ENCODE measurements at regions not wholly inside any gene's neighbourhood (a gene's known extent, or its start where the extent isn't known, plus 50 kb on each side); places are given as distances from the start of the nearest gene placed in this dataset.

- no peak overlapping the region for H4K91ac ChIP-seq (replicated peaks; ENCODE audit: insufficient read length, low read length)
- H3K4ac ChIP-seq (replicated peaks; ENCODE audit: insufficient read length, low read depth, low read length): no peak overlapping the region
- H4K20me1 ChIP-seq (replicated peaks in 1 of 2; ENCODE audit: control insufficient read depth in 1 of 2, insufficient read depth in 2 of 2, low read length in 2 of 2): no peaks in the 10 kb centered on the region
- no peak overlapping the region for H4K5ac ChIP-seq (ENCODE audit: insufficient read length, low read depth, low read length)
- H3K18ac ChIP-seq (ENCODE audit: extremely low read depth, low read length): no peak overlapping the region
- no peak overlapping the region for H3K27ac ChIP-seq (ENCODE audit: low read depth, low read length)
- H2BK120ac ChIP-seq (replicated peaks; ENCODE audit: low read depth, low read length): no peak overlapping the region
- no peak overlapping the region for H3K4me2 ChIP-seq (ENCODE audit: insufficient read depth in 1 of 2, low read depth in 2 of 2, low read length in 2 of 2)
- ChIA-PET CTCF (ENCODE audit: partially characterized antibody) (no interaction called here), POLR2A (ENCODE audit: partially characterized antibody) (no interaction called here)
- FAIRE-seq (no peak), DNase-seq (ENCODE audit: low read depth in 1 of 2, low spot score in 2 of 2) (no peak)
- no peak overlapping the region for H3K56ac ChIP-seq (replicated peaks; ENCODE audit: insufficient read length, low read depth, low read length)
- H3K79me2 ChIP-seq (ENCODE audit: control insufficient read depth in 1 of 2, insufficient read depth in 2 of 2, low read length in 2 of 2): no peaks in the 10 kb centered on the region
- H3K23ac ChIP-seq (ENCODE audit: insufficient read length): no peak overlapping the region
- H3K23me2 ChIP-seq (ENCODE audit: low read depth, low read length): no peaks in the 10 kb centered on the region
- no peaks in the 10 kb centered on the region for H3K36me3 ChIP-seq (ENCODE audit: control insufficient read depth in 2 of 4, insufficient read depth in 4 of 4, low read length in 3 of 4)
- no peak overlapping the region for H4K8ac ChIP-seq (ENCODE audit: extremely low read depth, insufficient read depth, low read length)
- H2BK5ac ChIP-seq (ENCODE audit: low read depth, low read length): no peak overlapping the region
- H3K79me1 ChIP-seq (ENCODE audit: low read depth, low read length): no peaks in the 10 kb centered on the region
- no peak overlapping the region for H3K14ac ChIP-seq (ENCODE audit: insufficient read length)
- no peak overlapping the region for H2BK15ac ChIP-seq (ENCODE audit: low read length)
- no peak overlapping the region for H2BK12ac ChIP-seq (ENCODE audit: low read depth, low read length)
- H2BK20ac ChIP-seq (ENCODE audit: low read length): no peak overlapping the region
- H2AFZ ChIP-seq (ENCODE audit: low read length): no peak overlapping the region
- WGBS, 2 experiments (ENCODE audit: extremely low coverage in 1 of 2, insufficient coverage in 1 of 2, insufficient read length in 1 of 2, insufficient replicate concordance in 2 of 2, low coverage in 1 of 2, low lambda C conversion rate in 2 of 2, missing lambda C conversion rate in 1 of 2): 75% methylated on average over 3 of the region's 3 CpGs; no CpG with 5 or more reads in 1 of the 2 experiments
- H3K9ac ChIP-seq (replicated peaks in 1 of 4; ENCODE audit: extremely low read depth in 1 of 4, low read depth in 3 of 4, low read length in 3 of 4): no peak overlapping the region
- H3K4me3 ChIP-seq (ENCODE audit: extremely low read depth in 1 of 4, insufficient read depth in 2 of 4, low read depth in 3 of 4, low read length in 4 of 4): no peak overlapping the region
- H3K27me3 ChIP-seq (replicated peaks in 1 of 4; ENCODE audit: control insufficient read depth in 3 of 4, extremely low read depth in 1 of 4, insufficient read depth in 3 of 4, low read length in 3 of 4): no peaks in the 10 kb centered on the region
- no peaks in the 10 kb centered on the region for H3K4me1 ChIP-seq (replicated peaks in 1 of 4; ENCODE audit: control insufficient read depth in 3 of 4, insufficient read depth in 4 of 4, low read length in 3 of 4)
- H2AK5ac ChIP-seq (ENCODE audit: low read depth, low read length): no peak overlapping the region
- H3K9me3 ChIP-seq (ENCODE audit: insufficient read depth in 2 of 2, low read depth in 1 of 2, low read length in 1 of 2): no peaks in the 10 kb centered on the region
- TF ChIP-seq GTF2F1 (IDR thresholded peaks at IDR 0.05; ENCODE audit: borderline replicate concordance, low read depth, low read length) (no peak), SRF (IDR thresholded peaks at IDR 0.05; ENCODE audit: low read depth, low read length) (no peak), CHD2 (IDR thresholded peaks at IDR 0.05; ENCODE audit: low read length) (no peak), ZNF274 (IDR thresholded peaks at IDR 0.05; ENCODE audit: borderline replicate concordance, extremely low read depth, low read length) (no peak), BACH1 (IDR thresholded peaks at IDR 0.05; ENCODE audit: low read length) (no peak), CHD1 (IDR thresholded peaks at IDR 0.05; ENCODE audit: low read depth, low read length) (no peak), HDAC2 (IDR thresholded peaks at IDR 0.05; ENCODE audit: borderline replicate concordance in 1 of 2, low read depth in 2 of 2, low read length in 2 of 2) (no peak), MAFK (IDR thresholded peaks at IDR 0.05; ENCODE audit: low read depth, low read length) (no peak), JUND (IDR thresholded peaks at IDR 0.05; ENCODE audit: low read length) (no peak)
These were observed 874.9 kb downstream of the EFNB2 start for GRCh38 chr13:105660561-105660960.
